ENCODE measurements at regions not wholly inside any gene's neighbourhood (a gene's known extent, or its start where the extent isn't known, plus 50 kb on each side); places are given as distances from the start of the nearest gene placed in this dataset.

DNA sequence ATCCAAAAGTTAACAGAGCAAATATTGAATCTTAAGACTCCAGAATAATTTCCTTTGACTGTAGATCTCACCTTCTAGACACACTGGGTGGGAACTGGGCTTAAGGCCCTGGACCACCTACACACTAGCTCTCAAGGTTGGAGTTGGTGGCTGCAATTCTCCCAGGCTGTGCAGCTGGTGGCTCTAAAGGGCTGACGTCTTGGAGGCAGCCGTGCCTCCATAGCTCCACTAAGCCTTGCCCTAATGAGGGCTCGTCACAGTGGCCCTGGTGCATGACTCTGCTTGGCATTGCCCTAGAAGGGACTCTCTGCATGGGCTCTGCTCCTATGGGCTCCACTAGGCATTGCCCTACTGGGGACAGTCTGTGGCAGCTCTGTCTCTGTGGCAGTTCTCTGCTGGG, 1005.2 kb downstream of the CCSER2 start:
- TF ChIP-seq, protein P1, sequence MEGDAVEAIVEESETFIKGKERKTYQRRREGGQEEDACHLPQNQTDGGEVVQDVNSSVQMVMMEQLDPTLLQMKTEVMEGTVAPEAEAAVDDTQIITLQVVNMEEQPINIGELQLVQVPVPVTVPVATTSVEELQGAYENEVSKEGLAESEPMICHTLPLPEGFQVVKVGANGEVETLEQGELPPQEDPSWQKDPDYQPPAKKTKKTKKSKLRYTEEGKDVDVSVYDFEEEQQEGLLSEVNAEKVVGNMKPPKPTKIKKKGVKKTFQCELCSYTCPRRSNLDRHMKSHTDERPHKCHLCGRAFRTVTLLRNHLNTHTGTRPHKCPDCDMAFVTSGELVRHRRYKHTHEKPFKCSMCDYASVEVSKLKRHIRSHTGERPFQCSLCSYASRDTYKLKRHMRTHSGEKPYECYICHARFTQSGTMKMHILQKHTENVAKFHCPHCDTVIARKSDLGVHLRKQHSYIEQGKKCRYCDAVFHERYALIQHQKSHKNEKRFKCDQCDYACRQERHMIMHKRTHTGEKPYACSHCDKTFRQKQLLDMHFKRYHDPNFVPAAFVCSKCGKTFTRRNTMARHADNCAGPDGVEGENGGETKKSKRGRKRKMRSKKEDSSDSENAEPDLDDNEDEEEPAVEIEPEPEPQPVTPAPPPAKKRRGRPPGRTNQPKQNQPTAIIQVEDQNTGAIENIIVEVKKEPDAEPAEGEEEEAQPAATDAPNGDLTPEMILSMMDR (IDR thresholded peaks at IDR 0.05), result no peak
- no peak for TF ChIP-seq POLR2A (IDR thresholded peaks at IDR 0.05)
